ENCODE measurements at regions not wholly inside any gene's neighbourhood (a gene's known extent, or its start where the extent isn't known, plus 50 kb on each side); places are given as distances from the start of the nearest gene placed in this dataset.

GRCh38 chr12:85676816-85677749 lies 159.1 kb downstream of the RASSF9 start:
- Histone ChIP-seq H3K79me2 (ENCODE audit: control insufficient read depth, insufficient read depth, low read length) (no peaks in the 10 kb centered on the region), H3K27ac (ENCODE audit: extremely low read depth, low read depth, low read length) (no peak overlapping the region), H3K4me2 (ENCODE audit: insufficient read depth, low read length) (no peak overlapping the region), H4K20me1 (replicated peaks; ENCODE audit: control insufficient read depth, insufficient read depth, low read length) (no peaks in the 10 kb centered on the region), H3K9ac (ENCODE audit: insufficient read depth in 1 of 2, low read depth in 2 of 2, low read length in 2 of 2) (no peak overlapping the region), H2AFZ (ENCODE audit: low read depth, low read length) (no peak overlapping the region), H3K27me3 (ENCODE audit: control insufficient read depth in 2 of 2, insufficient read depth in 2 of 2, low read length in 2 of 2) (no peaks in the 10 kb centered on the region), H3K9me3 (replicated peaks; ENCODE audit: control insufficient read depth, insufficient read depth, low read depth, low read length) (no peaks in the 10 kb centered on the region), H3K9me1 (ENCODE audit: control insufficient read depth, insufficient read depth, low read length) (no peaks in the 10 kb centered on the region), H3K4me1 (replicated peaks in 1 of 2; ENCODE audit: control insufficient read depth in 2 of 2, insufficient read depth in 2 of 2, low read length in 2 of 2) (no peaks in the 10 kb centered on the region), H3K4me3 (no peak overlapping the region), H3K36me3 (ENCODE audit: control insufficient read depth, insufficient read depth, low read length) (no peaks in the 10 kb centered on the region)
- DNase-seq (ENCODE audit: extremely low read depth in 1 of 4, low spot score in 3 of 4) (no peak), ATAC-seq (no peak), FAIRE-seq (no peak)
- 9% methylated on average over 4 of the region's 4 CpGs for WGBS (ENCODE audit: insufficient coverage, low coverage, missing lambda C conversion rate)
- intact Hi-C loops (cut with micrococcal nuclease): no loop called here
- in situ Hi-C loops (cut with MboI): no loop called here
- BruUV-seq (replicated peaks): no TSS peak
- CTCF ChIA-PET (ENCODE audit: low intra/inter-chr PET ratio): no interaction called here
- TF ChIP-seq ZNF384 (IDR thresholded peaks at IDR 0.05; ENCODE audit: low read depth, low read length) (no peak), ZBTB7A (IDR thresholded peaks at IDR 0.05; ENCODE audit: borderline replicate concordance, control insufficient read depth, low read depth, low read length) (no peak), ZNF780A (CRISPR knock-in tag; IDR thresholded peaks at IDR 0.05) (no peak), HMG20A (CRISPR knock-in tag; conservative IDR thresholded peaks at IDR 0.05) (no peak), ZNF212 (CRISPR knock-in tag; IDR thresholded peaks at IDR 0.05) (no peak), USF1 (CRISPR knock-in tag; IDR thresholded peaks at IDR 0.05) (no peak), FOXP1 (CRISPR knock-in tag; IDR thresholded peaks at IDR 0.05) (no peak), RFX7 (CRISPR knock-in tag; IDR thresholded peaks at IDR 0.05) (no peak), ZNF512 (tag; IDR thresholded peaks at IDR 0.05) (no peak), JUN (IDR thresholded peaks at IDR 0.05; ENCODE audit: borderline replicate concordance, low read depth, low read length) (no peak), JUN (CRISPR knock-in tag; IDR thresholded peaks at IDR 0.05; ENCODE audit: borderline replicate concordance) (no peak), ZNF395 (CRISPR knock-in tag; IDR thresholded peaks at IDR 0.05) (no peak), KLF13 (tag; IDR thresholded peaks at IDR 0.05; ENCODE audit: borderline replicate concordance, low read depth) (no peak)
- POLR2A ChIA-PET: no interaction called here

Data from K562 (cell line).